Activated CD8-positive, alpha-beta T cell treated with anti-CD3 and anti-CD28 coated beads for 36 hours (primary cell): ENCODE measurements at regions not wholly inside any gene's neighbourhood (a gene's known extent, or its start where the extent isn't known, plus 50 kb on each side); places are given as distances from the start of the nearest gene placed in this dataset.
"Not testable (repeated sequence)": the region's sequence is repeated elsewhere in the genome, so short reads cannot be mapped to it uniquely, and the experiment has no call there.

ENCODE experiments used
- ATAC-seq: fragments of 200-7000 bp; cut with Tn5 transposase; one replicate; pipeline ENCODE4 v1.10.0; 2021; ENCODE audit warnings: mild to moderate bottlenecking, moderate library complexity
- CTCF ChIA-PET: fragments of 350-600 bp; sonication (Branson Sonifier 250); formaldehyde crosslinking; loops from one replicate; lab custom pipeline; 2021; ENCODE audit warnings: antibody characterized with exemption; lab: Charles Lee
- POLR2A ChIA-PET: fragments of 350-600 bp; sonication (Branson Sonifier 250); formaldehyde crosslinking; loops from one replicate; lab custom pipeline; 2021; ENCODE audit warnings: antibody characterized with exemption; lab: Charles Lee
- DNase-seq: peaks from one replicate; pipeline ENCODE4 v3.0.0-alpha.2; 2020
- H3K27ac Mint-ChIP-seq: one replicate; pipeline ENCODE4 v1.8.0; 2021; ENCODE audit warnings: mild to moderate bottlenecking, mixed read lengths
- H3K27me3 Mint-ChIP-seq: one replicate; pipeline ENCODE4 v1.8.0; 2021; ENCODE audit warnings: mixed read lengths
- H3K36me3 Mint-ChIP-seq: one replicate; pipeline ENCODE4 v1.8.0; 2021; ENCODE audit warnings: low read depth, mixed read lengths
- H3K4me1 Mint-ChIP-seq: one replicate; pipeline ENCODE4 v1.8.0; 2021; ENCODE audit warnings: low read depth, mixed read lengths
- H3K4me3 Mint-ChIP-seq: one replicate; pipeline ENCODE4 v1.8.0; 2021; ENCODE audit warnings: mild to moderate bottlenecking, moderate library complexity, mixed read lengths
- H3K9me3 Mint-ChIP-seq: one replicate; pipeline ENCODE4 v1.8.0; 2021; ENCODE audit warnings: mixed read lengths
- intact Hi-C: fragments of 100-400 bp; cut with micrococcal nuclease; formaldehyde crosslinking; loops from one replicate; pipeline ENCODE4 v1.10.0; 2022
- TF ChIP-seq, protein P1 (sequence below): fragments of 200-600 bp; IDR thresholded peaks from one replicate; pipeline ENCODE4 v1.8.0; 2022; ENCODE audit warnings: antibody characterized with exemption, mild to moderate bottlenecking

DNA sequence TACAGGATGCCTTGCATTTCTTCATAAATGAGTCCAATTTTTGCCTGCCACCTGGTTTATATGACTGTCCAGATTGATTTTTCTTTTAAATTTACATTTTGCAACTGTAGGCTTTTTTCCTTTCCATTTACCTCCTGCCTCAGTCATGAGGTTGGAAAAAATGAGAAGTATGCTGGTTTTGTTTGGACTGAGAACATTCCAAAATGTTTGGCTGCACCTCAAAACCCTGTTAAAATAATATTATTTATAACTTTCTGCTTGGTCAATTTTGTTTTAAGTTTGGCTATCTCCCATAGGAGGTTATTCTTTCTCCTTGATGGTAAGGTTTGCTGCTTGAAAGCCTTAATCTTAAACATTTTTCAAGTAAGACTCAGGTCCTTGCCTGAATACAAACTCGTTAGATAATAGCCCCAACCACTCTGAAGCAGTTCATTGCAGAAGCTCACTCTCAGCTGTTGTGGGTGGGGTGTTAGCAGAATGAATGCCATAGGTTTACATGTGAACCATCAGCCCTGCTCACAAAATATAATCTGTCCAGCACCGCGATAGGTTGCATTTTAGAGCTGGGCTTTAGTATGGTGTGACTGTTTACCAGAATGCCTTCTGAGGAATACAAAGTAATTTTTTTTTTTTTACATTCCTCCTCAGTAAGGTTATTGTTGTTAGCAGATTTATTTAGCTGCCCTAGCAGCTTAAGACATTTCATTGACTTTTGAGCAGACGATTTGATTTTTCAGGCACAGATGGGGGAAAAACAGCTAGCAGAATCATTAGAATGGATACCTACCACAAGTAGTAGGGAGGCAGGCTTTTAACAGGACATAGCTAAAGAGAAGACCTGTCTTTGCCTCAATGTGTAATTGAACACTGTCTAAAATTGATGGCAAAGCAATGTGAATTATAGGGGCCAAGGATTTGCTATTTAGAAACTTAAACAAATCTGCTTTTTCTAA lies 630.8 kb upstream of the KCNMB2 start:
- TF ChIP-seq, protein P1, sequence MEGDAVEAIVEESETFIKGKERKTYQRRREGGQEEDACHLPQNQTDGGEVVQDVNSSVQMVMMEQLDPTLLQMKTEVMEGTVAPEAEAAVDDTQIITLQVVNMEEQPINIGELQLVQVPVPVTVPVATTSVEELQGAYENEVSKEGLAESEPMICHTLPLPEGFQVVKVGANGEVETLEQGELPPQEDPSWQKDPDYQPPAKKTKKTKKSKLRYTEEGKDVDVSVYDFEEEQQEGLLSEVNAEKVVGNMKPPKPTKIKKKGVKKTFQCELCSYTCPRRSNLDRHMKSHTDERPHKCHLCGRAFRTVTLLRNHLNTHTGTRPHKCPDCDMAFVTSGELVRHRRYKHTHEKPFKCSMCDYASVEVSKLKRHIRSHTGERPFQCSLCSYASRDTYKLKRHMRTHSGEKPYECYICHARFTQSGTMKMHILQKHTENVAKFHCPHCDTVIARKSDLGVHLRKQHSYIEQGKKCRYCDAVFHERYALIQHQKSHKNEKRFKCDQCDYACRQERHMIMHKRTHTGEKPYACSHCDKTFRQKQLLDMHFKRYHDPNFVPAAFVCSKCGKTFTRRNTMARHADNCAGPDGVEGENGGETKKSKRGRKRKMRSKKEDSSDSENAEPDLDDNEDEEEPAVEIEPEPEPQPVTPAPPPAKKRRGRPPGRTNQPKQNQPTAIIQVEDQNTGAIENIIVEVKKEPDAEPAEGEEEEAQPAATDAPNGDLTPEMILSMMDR: no peak
- H3K4me3 Mint-ChIP-seq: no peak overlapping the region
- no peak for DNase-seq
- H3K4me1 Mint-ChIP-seq: no peaks in the 10 kb centered on the region
- no peak for ATAC-seq
- POLR2A ChIA-PET: no interaction called here
- no peak overlapping the region for H3K27ac Mint-ChIP-seq
- H3K27me3 Mint-ChIP-seq: no peaks in the 10 kb centered on the region
- CTCF ChIA-PET: no interaction called here
- peaks cover 1% of the 10 kb centered on the region for H3K9me3 Mint-ChIP-seq
- no peaks in the 10 kb centered on the region for H3K36me3 Mint-ChIP-seq
- intact Hi-C loops: no loop called here

DNA sequence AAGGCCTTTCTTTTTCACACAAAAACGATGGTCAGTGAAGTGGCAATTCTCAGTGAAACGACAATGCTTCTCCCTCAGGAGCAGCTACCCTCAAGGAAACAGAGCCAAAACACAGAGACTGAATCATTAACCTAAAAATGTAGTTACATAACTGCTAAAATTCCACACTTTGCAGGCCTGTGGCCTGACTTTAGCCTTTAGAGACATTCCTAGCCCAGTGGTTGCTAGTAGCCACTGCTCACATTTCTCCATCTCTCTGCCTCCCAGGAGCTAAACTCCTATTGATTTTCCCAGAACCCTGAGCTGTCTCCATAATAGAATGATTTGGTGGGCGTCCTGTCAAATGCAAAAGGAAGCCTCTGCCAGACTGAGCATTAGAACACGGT lies 630.1 kb upstream of the KCNMB2 start:
- no peak for DNase-seq
- TF ChIP-seq, protein P1: no peak
- Mint-ChIP-seq H3K36me3 (no peaks in the 10 kb centered on the region), H3K9me3 (no peaks in the 10 kb centered on the region), H3K4me1 (no peaks in the 10 kb centered on the region), H3K27me3 (no peaks in the 10 kb centered on the region), H3K27ac (no peak overlapping the region), H3K4me3 (no peak overlapping the region)
- no peak for ATAC-seq
- ChIA-PET POLR2A (interaction anchor here (0.9 kb wide), 1 partner anchor 385 kb away, joined by 4 read pairs; no protein-coding TSS in a partner anchor), CTCF (no interaction called here)
- intact Hi-C loops: no loop called here

DNA sequence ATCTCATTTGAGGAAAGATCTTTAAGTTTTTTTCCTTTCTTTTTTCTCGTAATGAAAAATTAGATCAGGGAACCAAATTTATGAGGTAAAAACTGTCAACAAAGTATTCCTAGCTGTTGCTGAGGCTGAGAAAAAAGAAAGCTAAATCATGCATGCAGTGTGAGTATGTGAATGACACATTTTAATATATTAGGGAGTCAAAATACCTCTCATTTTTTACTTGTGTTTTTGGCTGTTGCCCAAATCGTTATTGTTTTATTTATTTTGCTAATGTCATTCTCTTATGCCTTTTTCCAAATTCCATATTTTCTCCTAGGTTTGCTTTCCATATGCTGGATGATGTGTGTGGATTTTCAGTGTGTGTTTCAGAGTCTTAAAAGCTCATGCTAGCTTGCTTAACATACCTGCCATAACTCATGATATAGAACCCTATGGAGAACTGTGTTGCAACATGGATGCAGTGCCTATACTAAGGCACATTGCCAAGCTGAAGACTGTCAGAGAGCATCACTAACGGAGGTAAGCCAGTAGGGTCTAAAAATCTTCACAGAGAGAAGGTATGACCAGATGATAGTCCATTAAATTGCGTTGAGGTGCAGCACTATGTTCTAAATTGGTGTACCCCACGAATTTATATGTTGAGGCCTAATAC lies 629.5 kb upstream of the KCNMB2 start:
- H3K36me3 Mint-ChIP-seq: no peaks in the 10 kb centered on the region
- intact Hi-C loops: no loop called here
- DNase-seq (no peak), ATAC-seq (no peak)
- CTCF ChIA-PET: no interaction called here
- H3K4me3 Mint-ChIP-seq: no peak overlapping the region
- TF ChIP-seq, protein P1: no peak
- H3K4me1 Mint-ChIP-seq: no peaks in the 10 kb centered on the region
- H3K9me3 Mint-ChIP-seq: no peaks in the 10 kb centered on the region
- H3K27ac Mint-ChIP-seq: no peak overlapping the region
- H3K27me3 Mint-ChIP-seq: no peaks in the 10 kb centered on the region
- POLR2A ChIA-PET: interaction anchor here (0.9 kb wide), 1 partner anchor 385 kb away, joined by 4 read pairs; no protein-coding TSS in a partner anchor

DNA sequence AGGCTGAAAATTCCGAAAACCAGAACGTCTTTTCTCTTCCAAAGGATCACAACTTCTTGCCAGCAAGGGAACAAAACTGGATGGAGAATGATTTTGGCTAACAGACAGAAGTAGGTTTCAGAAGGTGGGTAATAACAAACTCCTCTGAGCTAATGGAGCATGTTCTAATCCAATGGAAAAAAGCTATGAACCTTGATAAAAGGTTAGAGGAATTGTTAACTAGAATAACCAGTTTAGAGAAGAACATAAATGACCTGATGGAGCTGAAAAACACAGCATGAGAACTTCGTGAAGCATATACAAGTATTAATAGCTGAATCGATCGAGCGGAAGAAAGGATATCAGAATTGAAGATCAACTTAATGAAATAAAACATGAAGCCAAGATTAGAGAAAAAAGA lies 626.7 kb upstream of the KCNMB2 start:
- H3K4me3 Mint-ChIP-seq, H3K27me3 Mint-ChIP-seq, H3K4me1 Mint-ChIP-seq, H3K36me3 Mint-ChIP-seq, POLR2A ChIA-PET, intact Hi-C loops, ATAC-seq, H3K27ac Mint-ChIP-seq, CTCF ChIA-PET, DNase-seq, H3K9me3 Mint-ChIP-seq: not testable (repeated sequence)

DNA sequence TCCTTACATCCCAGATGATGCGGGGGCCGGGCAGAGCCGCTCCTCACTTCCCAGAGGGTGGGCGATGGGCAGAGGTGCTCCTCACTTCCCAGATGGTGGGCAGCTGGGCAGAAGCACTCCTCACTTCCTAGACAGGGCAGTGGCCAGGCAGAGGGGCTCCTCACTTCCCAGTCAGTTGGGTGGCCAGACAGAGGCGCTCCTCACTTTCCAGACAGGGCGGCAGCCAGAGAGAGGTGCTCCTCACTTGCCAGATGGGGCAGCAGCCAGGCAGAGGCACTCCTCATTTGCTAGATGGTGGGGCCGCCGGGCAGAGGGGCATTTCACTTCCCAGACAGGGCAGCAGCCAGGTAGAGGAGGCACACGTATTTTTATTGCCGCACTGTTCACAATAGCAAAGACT lies 622.0 kb upstream of the KCNMB2 start:
- H3K4me3 Mint-ChIP-seq: no peak overlapping the region
- TF ChIP-seq, protein P1: no peak
- H3K36me3 Mint-ChIP-seq: no peaks in the 10 kb centered on the region
- POLR2A ChIA-PET: no interaction called here
- H3K27ac Mint-ChIP-seq: no peak overlapping the region
- intact Hi-C loops: no loop called here
- H3K9me3 Mint-ChIP-seq: peaks cover 7% of the 10 kb centered on the region
- CTCF ChIA-PET: no interaction called here
- ATAC-seq: no peak
- no peaks in the 10 kb centered on the region for H3K4me1 Mint-ChIP-seq
- DNase-seq: no peak
- H3K27me3 Mint-ChIP-seq: no peaks in the 10 kb centered on the region
